ENCODE measurements at regions not wholly inside any gene's neighbourhood (a gene's known extent, or its start where the extent isn't known, plus 50 kb on each side); places are given as distances from the start of the nearest gene placed in this dataset.

DNA sequence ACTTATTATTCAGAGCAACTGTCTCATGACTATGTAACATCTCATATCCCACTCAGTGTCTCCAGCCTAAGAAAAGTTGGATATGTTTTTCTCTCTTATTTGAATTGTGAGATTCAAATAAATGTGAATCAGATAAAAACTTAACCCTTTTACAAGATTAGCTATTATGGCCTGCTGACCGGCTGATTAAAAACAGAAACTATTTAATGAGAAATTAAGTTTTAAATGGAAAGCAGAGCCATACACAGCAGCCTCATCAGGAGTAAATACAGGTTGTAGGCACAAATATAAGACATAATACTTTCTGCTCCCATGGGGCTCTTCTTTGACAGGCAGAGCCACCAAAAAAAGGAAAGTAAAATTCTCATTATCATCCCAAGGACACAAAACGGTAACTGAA is 307.0 kb upstream of the PRMT6 start:
- H3K36me3 ChIP-seq (ENCODE audit: control insufficient read depth in 4 of 4, insufficient read depth in 3 of 4, low read depth in 1 of 4, low read length in 3 of 4) = no peaks in the 10 kb centered on the region
- no peaks in the 10 kb centered on the region for H3K4me1 ChIP-seq (ENCODE audit: control insufficient read depth in 4 of 4, insufficient read depth in 4 of 4, low read length in 3 of 4)
- H3K9me3 ChIP-seq (ENCODE audit: control insufficient read depth in 4 of 4, low read length in 3 of 4) = no peaks in the 10 kb centered on the region
- peaks cover 0 to 2% (median 0%) of the 10 kb centered on the region in 4 donors for H3K27me3 ChIP-seq (ENCODE audit: control insufficient read depth in 4 of 4, insufficient read depth in 4 of 4, low read length in 3 of 4)
- DNase-seq (ENCODE audit: low spot score) = no peak
- H3K4me3 ChIP-seq (ENCODE audit: low read depth in 1 of 3, low read length in 3 of 3) = no peak overlapping the region
- WGBS = 27% methylated on average over 2 of the region's 2 CpGs
- TF ChIP-seq RXRA (IDR thresholded peaks at IDR 0.05) (no peak), FOXA2 (IDR thresholded peaks at IDR 0.05) (no peak), ATF3 (IDR thresholded peaks at IDR 0.05) (no peak), HNF4A (conservative IDR thresholded peaks at IDR 0.05) (no peak), YY1 (IDR thresholded peaks at IDR 0.05) (no peak)
- H3K27ac ChIP-seq (ENCODE audit: low read depth in 1 of 2, low read length in 2 of 2) = no peak overlapping the region
- H3K9ac ChIP-seq (ENCODE audit: low read depth in 1 of 2, low read length in 2 of 2) = no peak overlapping the region

- Histone ChIP-seq H3K27ac (ENCODE audit: low read depth in 1 of 2, low read length in 2 of 2) (no peak overlapping the region), H3K4me3 (ENCODE audit: low read depth in 1 of 3, low read length in 3 of 3) (no peak overlapping the region), H3K36me3 (ENCODE audit: control insufficient read depth in 4 of 4, insufficient read depth in 3 of 4, low read depth in 1 of 4, low read length in 3 of 4) (no peaks in the 10 kb centered on the region), H3K27me3 (ENCODE audit: control insufficient read depth in 4 of 4, insufficient read depth in 4 of 4, low read length in 3 of 4) (peaks cover 0 to 2% (median 0%) of the 10 kb centered on the region in 4 donors), H3K9ac (ENCODE audit: low read depth in 1 of 2, low read length in 2 of 2) (no peak overlapping the region), H3K4me1 (ENCODE audit: control insufficient read depth in 4 of 4, insufficient read depth in 4 of 4, low read length in 3 of 4) (no peaks in the 10 kb centered on the region), H3K9me3 (ENCODE audit: control insufficient read depth in 4 of 4, low read length in 3 of 4) (no peaks in the 10 kb centered on the region)
- DNase-seq (ENCODE audit: low spot score) = no peak
- 54% methylated on average over 1 of the region's 1 CpG for WGBS
- no peak for TF ChIP-seq GABPA (IDR thresholded peaks at IDR 0.05 in 1 of 2, conservative IDR thresholded peaks at IDR 0.05 in 1 of 2)
- TF ChIP-seq, protein P1, sequence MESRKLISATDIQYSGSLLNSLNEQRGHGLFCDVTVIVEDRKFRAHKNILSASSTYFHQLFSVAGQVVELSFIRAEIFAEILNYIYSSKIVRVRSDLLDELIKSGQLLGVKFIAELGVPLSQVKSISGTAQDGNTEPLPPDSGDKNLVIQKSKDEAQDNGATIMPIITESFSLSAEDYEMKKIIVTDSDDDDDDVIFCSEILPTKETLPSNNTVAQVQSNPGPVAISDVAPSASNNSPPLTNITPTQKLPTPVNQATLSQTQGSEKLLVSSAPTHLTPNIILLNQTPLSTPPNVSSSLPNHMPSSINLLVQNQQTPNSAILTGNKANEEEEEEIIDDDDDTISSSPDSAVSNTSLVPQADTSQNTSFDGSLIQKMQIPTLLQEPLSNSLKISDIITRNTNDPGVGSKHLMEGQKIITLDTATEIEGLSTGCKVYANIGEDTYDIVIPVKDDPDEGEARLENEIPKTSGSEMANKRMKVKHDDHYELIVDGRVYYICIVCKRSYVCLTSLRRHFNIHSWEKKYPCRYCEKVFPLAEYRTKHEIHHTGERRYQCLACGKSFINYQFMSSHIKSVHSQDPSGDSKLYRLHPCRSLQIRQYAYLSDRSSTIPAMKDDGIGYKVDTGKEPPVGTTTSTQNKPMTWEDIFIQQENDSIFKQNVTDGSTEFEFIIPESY (IDR thresholded peaks at IDR 0.05) = no peak
- TF ChIP-seq CTCF (IDR thresholded peaks at IDR 0.05; ENCODE audit: low read depth, low read length, missing input control) = no peak
- TF ChIP-seq, protein P2, sequence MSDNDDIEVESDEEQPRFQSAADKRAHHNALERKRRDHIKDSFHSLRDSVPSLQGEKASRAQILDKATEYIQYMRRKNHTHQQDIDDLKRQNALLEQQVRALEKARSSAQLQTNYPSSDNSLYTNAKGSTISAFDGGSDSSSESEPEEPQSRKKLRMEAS (IDR thresholded peaks at IDR 0.05) = no peak
- TF ChIP-seq TAF1 (conservative IDR thresholded peaks at IDR 0.05) = no peak
- TF ChIP-seq HNF4G (IDR thresholded peaks at IDR 0.05) = no peak
- TF ChIP-seq HNF4A (conservative IDR thresholded peaks at IDR 0.05) = no peak
- TF ChIP-seq JUND (IDR thresholded peaks at IDR 0.05) = no peak
These were observed 306.6 kb upstream of the PRMT6 start for GRCh38 chr1:106749906-106750305.

DNA sequence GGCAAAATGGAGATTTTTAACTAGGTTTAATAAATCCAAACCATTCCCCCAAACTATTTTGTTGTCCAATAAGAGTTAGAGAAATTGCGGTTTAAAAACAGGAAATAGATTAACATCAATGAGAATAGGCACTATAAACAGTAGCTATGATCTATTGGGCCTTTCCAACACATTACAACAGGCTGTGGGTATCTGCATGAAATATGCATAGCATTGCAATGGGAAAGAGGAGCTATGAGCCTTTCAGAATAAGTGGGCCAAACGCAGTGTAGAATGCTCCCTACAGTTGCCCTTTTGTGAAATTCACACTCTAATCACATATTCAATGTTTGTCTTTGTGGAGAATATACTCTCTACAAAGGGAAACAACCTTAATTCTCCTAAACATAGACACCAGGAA is 305.5 kb upstream of the PRMT6 start:
- no peak overlapping the region for H3K9ac ChIP-seq (ENCODE audit: low read depth in 1 of 2, low read length in 2 of 2)
- H3K27me3 ChIP-seq (ENCODE audit: control insufficient read depth in 4 of 4, insufficient read depth in 4 of 4, low read length in 3 of 4) = peaks cover 0 to 2% (median 0%) of the 10 kb centered on the region in 4 donors
- no peaks in the 10 kb centered on the region for H3K4me1 ChIP-seq (ENCODE audit: control insufficient read depth in 4 of 4, insufficient read depth in 4 of 4, low read length in 3 of 4)
- no peak overlapping the region for H3K27ac ChIP-seq (ENCODE audit: low read depth in 1 of 2, low read length in 2 of 2)
- TF ChIP-seq RAD21 (IDR thresholded peaks at IDR 0.05) (no peak), TAF1 (conservative IDR thresholded peaks at IDR 0.05) (no peak), FOXA1 (IDR thresholded peaks at IDR 0.05) (no peak)
- TF ChIP-seq, protein P1 (IDR thresholded peaks at IDR 0.05) = no peak
- no peak for DNase-seq (ENCODE audit: low spot score)
- H3K4me3 ChIP-seq (ENCODE audit: low read depth in 1 of 3, low read length in 3 of 3) = no peak overlapping the region
- WGBS = 59% methylated on average over 2 of the region's 2 CpGs
- no peaks in the 10 kb centered on the region for H3K36me3 ChIP-seq (ENCODE audit: control insufficient read depth in 4 of 4, insufficient read depth in 3 of 4, low read depth in 1 of 4, low read length in 3 of 4)
- H3K9me3 ChIP-seq (ENCODE audit: control insufficient read depth in 4 of 4, low read length in 3 of 4) = no peaks in the 10 kb centered on the region

Data from liver (tissue), 8 donors.